Neuron (in vitro differentiated cells): ENCODE measurements at regions not wholly inside any gene's neighbourhood (a gene's known extent, or its start where the extent isn't known, plus 50 kb on each side); places are given as distances from the start of the nearest gene placed in this dataset.
"Not testable (repeated sequence)": the region's sequence is repeated elsewhere in the genome, so short reads cannot be mapped to it uniquely, and the experiment has no call there.

Experiments used
- H2AFZ ChIP-seq: one replicate; pipeline ENCODE4 v1.6.1; 2013; ENCODE audit warnings: low read depth, mild to moderate bottlenecking, inconsistent platforms, low read length, moderate library complexity
- H3K27me3 ChIP-seq: one replicate; pipeline ENCODE4 v1.6.1; 2013; ENCODE audit warnings: low read length; ENCODE audit not compliant: insufficient read depth
- H3K36me3 ChIP-seq: one replicate; pipeline ENCODE4 v1.6.1; 2013; ENCODE audit warnings: low read length; ENCODE audit not compliant: insufficient read depth
- H3K4me1 ChIP-seq: one replicate; pipeline ENCODE4 v1.6.1; 2013; ENCODE audit warnings: low read length; ENCODE audit not compliant: insufficient read depth
- H3K4me3 ChIP-seq: 2 replicates; pipeline ENCODE4 v1.5.1; 2013; ENCODE audit warnings: mild to moderate bottlenecking, low read length, moderate library complexity
- H3K9me3 ChIP-seq: one replicate; pipeline ENCODE4 v1.6.1; 2013; ENCODE audit warnings: low read length

DNA sequence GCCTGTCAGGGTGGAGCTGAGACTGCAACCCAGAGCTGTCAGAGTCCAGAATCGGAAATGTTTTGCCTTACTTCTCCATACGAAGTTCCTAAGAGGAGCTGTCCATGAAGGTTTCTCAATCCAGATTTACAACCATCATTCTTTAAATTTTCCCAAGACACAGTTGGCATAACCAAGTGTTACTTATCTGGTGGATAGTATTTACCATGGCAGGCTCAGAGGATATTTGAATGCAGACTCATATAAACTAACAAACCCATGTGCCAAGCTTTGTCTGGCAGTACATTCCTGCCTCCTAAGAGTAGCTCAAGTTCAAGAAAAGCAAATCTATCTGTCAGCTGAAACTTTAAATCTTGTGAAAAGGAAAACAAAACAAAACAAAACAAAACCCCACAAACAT is 267.9 kb downstream of the ZNF326 start:
- Histone ChIP-seq H3K27me3 (no peaks in the 10 kb centered on the region), H3K4me1 (no peaks in the 10 kb centered on the region), H3K9me3 (no peaks in the 10 kb centered on the region), H2AFZ (no peak overlapping the region), H3K4me3 (no peak overlapping the region), H3K36me3 (no peaks in the 10 kb centered on the region)

DNA sequence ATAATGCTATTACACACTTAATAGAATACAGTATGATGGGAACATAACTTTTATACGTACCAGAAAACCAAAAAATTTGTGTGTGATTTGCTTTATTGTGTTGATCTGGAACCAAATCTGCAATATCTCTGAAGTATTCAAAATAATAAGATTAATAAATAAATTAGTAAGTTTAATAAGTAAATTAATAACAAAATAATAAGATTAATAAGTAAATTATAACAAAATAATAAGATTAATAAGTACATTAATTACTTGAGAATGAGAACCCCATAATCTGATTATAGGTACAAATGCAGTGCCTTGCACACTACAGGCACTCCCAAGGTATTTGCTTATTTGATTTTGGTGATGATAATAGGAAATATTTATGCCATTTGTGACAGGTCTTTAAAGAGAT is 267.4 kb downstream of the ZNF326 start:
- Histone ChIP-seq H3K9me3 (no peaks in the 10 kb centered on the region), H3K4me1 (no peaks in the 10 kb centered on the region), H2AFZ (no peak overlapping the region), H3K27me3 (no peaks in the 10 kb centered on the region), H3K36me3 (no peaks in the 10 kb centered on the region), H3K4me3 (no peak overlapping the region)

DNA sequence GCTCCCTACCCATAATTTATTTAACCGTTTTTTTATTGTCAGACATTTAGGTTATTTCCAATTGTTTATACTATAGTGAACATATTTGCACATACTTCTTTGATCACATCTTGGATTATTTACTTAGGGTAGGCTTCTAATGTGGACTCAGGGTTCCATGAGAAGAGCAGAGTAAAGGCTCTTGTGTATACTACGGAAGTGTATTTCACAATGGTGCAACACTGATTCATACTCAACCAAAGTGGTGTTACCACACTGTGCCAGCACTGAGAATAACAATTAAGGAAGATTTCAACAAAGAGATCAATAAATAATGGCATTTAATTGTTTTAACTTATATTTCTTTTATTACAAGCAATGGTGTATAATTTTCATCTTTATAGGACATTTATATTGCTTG is 251.2 kb downstream of the ZNF326 start:
- H3K9me3 ChIP-seq = no peaks in the 10 kb centered on the region
- H3K27me3 ChIP-seq = no peaks in the 10 kb centered on the region
- no peaks in the 10 kb centered on the region for H3K36me3 ChIP-seq
- H3K4me1 ChIP-seq = no peaks in the 10 kb centered on the region
- no peak overlapping the region for H2AFZ ChIP-seq
- H3K4me3 ChIP-seq = no peak overlapping the region

DNA sequence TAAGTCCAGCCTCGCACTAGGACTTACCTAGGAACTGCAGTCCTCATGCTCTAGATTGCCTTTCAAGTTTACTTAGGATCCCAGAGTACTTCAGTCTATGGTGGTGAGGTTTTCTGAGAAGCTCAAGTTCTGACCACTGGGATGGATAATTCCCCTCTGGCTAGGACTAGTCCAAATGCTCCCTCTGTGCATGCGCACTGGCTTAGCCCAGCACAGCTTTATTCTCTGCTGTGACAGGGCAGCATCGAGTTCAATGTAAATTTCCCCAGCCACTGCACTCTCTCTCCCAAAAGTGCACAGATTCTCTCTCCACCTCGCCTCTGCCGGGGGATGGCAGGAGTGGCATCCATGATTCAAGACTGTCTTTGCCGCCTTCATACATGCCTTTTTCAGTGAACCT is 241.6 kb downstream of the ZNF326 start:
- Histone ChIP-seq H3K27me3 (no peaks in the 10 kb centered on the region), H3K9me3 (no peaks in the 10 kb centered on the region), H3K4me1 (no peaks in the 10 kb centered on the region), H3K4me3 (no peak overlapping the region), H2AFZ (no peak overlapping the region), H3K36me3 (no peaks in the 10 kb centered on the region)

DNA sequence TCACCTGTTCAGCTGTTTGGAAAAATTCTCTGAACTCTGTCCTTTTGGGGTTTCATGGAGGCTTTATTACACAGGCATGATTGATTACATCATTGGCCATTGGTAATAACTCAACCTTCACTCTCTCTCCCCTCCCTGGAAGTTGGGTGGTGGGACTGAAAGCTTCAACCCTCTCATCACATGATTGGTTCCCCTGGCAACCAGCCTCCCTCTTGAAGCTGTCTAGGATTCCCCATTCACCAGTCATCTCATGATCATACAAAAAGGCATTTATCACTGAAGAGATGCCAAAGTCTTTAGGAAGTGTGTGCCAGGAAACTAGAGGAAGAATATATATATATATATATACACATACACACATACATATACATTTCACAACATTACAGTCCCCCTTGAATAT is 228.5 kb downstream of the ZNF326 start:
- Histone ChIP-seq H3K36me3 (no peaks in the 10 kb centered on the region), H3K9me3 (peaks cover 3% of the 10 kb centered on the region), H3K27me3 (no peaks in the 10 kb centered on the region), H3K4me3 (no peak overlapping the region), H2AFZ (no peak overlapping the region), H3K4me1 (no peaks in the 10 kb centered on the region)

DNA sequence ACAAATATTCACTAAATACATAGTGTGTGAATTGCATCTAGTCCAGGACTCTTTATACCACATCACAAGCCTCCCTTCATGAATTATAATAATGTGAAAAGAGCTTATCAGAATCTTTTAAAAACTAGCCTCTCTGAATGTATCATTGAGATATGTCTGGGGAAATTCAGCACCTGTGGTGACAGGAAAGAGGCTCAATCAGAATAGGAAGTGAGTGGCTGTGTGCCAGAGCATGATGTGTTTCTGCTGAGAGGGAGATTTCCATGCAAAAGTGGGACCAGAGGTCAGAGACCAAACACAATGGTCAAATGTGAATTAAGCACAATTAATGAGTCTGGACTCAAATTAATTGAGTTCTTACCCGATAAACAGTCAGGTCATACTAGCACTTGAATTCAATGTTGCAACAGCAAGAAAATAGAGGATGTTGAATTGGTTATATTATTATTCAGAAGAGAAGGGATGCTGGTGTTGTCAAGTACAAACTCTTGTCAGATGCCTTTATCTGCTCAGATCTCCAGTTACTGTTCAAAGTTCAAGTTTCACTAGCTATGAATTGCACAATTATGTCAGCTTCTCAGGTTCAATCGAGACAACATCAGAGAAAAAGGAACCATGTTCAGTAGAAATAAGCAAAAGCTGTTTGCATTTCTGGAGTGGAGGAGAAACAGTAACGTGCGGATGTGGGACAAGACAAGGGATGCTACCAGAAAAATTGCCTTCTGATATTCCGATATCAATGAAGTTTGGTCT is 226.2 kb downstream of the ZNF326 start:
- Histone ChIP-seq H3K4me1 (no peaks in the 10 kb centered on the region), H2AFZ (no peak overlapping the region), H3K27me3 (no peaks in the 10 kb centered on the region), H3K36me3 (no peaks in the 10 kb centered on the region), H3K4me3 (no peak overlapping the region), H3K9me3 (peaks cover 3% of the 10 kb centered on the region)

DNA sequence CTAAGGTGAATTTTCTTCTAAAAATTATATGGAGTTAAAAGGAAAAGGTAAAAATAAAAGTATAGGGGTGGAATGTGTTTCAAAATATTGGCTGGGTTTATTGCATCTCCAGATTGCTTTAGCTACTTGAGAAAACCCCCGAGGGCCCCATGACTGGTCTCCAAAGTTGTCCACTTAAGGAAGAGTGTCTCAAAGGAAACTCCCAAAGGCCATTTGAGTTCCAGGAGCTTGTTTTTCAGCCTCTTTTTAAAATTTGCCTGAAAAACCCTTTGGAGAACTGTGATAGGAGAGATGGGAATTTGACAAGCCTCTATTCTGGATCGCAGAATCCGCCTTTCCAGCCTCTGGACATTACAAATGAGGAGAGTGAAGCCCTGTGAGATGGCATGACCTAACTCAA is 225.6 kb downstream of the ZNF326 start:
- Histone ChIP-seq H3K4me1 (no peaks in the 10 kb centered on the region), H3K9me3 (peaks cover 2% of the 10 kb centered on the region), H3K27me3 (no peaks in the 10 kb centered on the region), H3K36me3 (no peaks in the 10 kb centered on the region), H3K4me3 (no peak overlapping the region), H2AFZ (no peak overlapping the region)

DNA sequence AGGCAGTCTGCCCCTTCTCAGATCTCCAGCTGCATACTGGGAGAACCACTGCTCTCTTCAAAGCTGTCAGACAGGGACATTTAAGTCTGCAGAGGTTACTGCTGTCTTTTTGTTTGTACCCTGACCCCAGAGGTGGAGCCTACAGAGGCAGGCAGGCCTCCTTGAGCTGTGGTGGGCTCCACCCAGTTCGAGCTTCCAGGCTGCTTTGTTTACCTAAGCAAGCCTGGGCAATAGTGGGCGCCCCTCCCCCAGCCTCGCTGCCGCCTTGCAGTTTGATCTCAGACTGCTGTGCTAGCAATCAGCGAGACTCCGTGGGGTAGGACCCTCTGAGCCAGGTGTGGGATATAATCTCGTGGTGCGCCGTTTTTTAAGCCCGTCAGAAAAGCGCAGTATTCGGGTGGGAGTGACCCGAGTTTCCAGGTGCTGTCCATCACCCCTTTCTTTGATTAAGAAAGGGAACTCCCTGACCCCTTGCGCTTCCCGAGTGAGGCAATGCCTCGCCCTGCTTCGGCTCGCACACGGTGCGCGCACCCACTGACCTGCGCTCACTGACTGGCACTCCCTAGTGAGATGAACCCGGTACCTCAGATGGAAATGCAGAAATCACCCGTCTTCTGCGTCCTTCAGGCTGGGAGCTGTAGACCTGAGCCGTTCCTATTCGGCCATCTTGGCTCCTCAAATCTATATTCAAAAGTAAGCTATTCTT is 224.4 kb downstream of the ZNF326 start:
- not testable (repeated sequence) for H3K4me1 ChIP-seq, H3K36me3 ChIP-seq, H2AFZ ChIP-seq, H3K9me3 ChIP-seq, H3K27me3 ChIP-seq
- H3K4me3 ChIP-seq = peak overlapping the region; percentile 21

DNA sequence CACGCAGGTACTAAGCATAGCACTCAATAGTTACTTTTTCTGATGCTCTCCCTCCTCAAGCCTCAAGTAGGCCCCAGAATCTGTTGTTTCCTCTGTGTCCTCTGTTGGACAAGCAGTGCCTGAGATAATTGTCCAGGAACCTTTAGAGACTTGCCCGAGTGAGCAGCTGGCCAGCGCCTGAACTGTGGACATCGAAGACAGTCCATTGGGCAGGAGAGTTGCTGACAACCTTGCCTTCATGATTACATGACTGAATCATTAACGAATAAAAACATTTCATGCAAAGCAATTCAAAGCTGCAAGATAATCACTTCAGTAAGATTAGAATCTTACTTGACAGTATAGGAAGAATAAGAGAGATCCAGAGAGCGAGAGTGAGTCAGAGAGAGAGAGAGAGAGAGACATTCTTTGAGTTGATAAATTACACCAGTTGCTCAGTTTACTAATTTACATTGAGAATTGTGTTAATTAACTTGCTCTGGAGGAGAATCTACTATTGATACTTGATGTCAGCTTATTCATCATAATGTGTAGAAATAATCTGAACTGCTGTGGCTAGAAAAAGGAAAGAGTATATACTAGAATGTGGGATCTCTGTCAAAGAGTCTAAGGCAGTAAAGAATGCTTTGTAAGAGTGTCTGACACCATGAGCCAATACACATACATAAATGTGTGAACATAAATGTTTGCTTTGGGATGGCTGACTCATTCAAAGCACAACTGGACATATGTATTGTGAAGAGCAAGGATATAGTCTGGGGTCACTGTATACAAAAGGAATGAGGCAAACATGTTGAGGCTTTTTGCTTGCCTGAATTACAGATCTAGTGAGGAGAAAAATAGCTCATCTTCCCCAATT is 216.0 kb downstream of the ZNF326 start:
- H3K9me3 ChIP-seq = no peaks in the 10 kb centered on the region
- H3K4me1 ChIP-seq = no peaks in the 10 kb centered on the region
- H2AFZ ChIP-seq = no peak overlapping the region
- H3K36me3 ChIP-seq = no peaks in the 10 kb centered on the region
- H3K27me3 ChIP-seq = peaks cover 3% of the 10 kb centered on the region
- H3K4me3 ChIP-seq = no peak overlapping the region

DNA sequence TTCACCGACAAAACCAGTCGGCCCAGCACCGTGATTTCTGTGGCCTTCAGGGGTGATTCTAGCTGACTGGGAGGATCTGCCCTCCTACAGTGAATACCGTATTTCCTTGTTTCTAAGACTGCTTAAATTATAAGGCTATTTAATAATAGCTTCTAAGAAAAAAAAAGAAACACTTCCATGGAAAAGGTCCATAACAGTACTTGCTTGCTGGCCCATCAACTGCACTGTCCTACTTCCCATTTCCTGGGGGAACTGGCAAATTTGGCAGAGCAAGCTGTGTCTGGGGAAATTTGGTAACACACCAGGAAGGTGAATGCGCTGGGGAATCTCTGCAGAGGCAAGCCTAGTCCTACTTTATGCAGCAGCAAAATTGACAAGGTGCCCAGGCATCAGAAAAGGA is 214.0 kb downstream of the ZNF326 start:
- no peak overlapping the region for H3K4me3 ChIP-seq
- peaks cover 3% of the 10 kb centered on the region for H3K27me3 ChIP-seq
- H3K36me3 ChIP-seq = no peaks in the 10 kb centered on the region
- H2AFZ ChIP-seq = no peak overlapping the region
- H3K4me1 ChIP-seq = no peaks in the 10 kb centered on the region
- no peaks in the 10 kb centered on the region for H3K9me3 ChIP-seq

DNA sequence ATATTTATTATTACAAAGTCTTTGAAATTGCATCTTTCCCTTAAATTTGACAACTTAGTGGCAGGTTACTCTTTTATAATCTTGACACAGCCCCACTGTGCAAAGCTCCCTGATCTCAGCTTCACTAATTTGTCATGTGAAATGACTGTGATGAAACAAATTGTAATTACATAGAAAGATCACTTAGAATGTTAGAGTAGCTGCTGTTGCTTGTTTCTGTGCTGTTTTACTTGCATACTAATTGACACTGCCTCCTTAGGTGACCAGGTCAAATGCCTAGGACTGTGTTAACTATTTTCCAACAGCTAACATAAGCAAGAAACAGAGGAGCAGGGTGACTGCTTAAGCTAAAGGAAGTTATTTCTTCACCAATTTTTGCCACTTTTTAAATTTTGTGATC is 211.3 kb downstream of the ZNF326 start:
- Histone ChIP-seq H3K4me1 (no peaks in the 10 kb centered on the region), H3K36me3 (no peaks in the 10 kb centered on the region), H3K27me3 (peaks cover 7% of the 10 kb centered on the region), H2AFZ (no peak overlapping the region), H3K4me3 (no peak overlapping the region), H3K9me3 (no peaks in the 10 kb centered on the region)

DNA sequence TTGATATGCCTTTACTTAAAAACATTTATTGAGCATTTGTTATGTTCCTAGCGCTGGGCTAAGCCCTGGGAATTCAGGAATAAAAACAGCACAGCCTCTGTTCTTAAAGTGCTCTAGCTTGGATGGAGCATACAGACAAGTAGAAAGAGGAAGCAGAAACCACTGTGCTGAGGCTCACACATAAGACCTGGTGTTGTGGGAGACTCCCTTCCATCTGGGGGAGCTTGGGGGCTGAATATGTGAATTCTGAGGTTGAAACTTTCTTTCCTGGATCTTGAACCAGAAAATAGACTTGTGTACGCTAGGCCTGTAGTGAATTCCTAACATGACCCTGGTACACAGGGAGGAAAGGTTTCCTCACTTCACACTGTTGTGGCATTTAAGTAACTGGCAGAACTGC is 209.9 kb downstream of the ZNF326 start:
- Histone ChIP-seq H3K4me1 (no peaks in the 10 kb centered on the region), H3K9me3 (no peaks in the 10 kb centered on the region), H3K27me3 (peaks cover 7% of the 10 kb centered on the region), H3K36me3 (no peaks in the 10 kb centered on the region), H3K4me3 (no peak overlapping the region), H2AFZ (no peak overlapping the region)

DNA sequence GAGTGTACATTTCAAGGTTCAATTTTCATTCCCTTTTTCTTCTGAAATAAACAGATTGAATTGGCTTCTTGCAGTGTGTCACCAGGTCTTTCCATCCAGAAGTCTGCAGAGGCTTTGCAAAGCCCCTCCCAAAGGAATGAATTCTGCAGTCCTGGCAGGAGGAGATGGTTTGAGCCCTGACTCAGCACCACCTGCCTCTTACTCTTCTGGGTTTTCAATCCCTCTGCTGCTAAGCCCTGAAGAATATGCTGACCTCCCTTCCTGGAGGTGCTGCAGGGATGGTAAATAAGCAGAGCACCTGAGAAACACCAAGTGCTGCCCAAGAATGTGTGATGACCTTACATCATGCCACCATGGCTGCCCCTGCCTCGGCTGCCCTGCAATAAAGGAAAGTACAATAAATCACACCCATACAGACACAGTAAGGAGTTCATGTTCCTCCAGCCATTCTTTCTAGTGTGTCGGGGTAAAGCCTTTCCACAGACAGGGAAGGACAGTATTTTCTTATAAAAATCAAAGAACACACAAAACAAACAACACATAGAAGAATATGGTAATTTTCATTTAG is 209.2 kb downstream of the ZNF326 start:
- H3K36me3 ChIP-seq = no peaks in the 10 kb centered on the region
- no peak overlapping the region for H2AFZ ChIP-seq
- peaks cover 6% of the 10 kb centered on the region for H3K27me3 ChIP-seq
- no peaks in the 10 kb centered on the region for H3K9me3 ChIP-seq
- H3K4me3 ChIP-seq = no peak overlapping the region
- H3K4me1 ChIP-seq = no peaks in the 10 kb centered on the region
